ENCODE measurements at regions not wholly inside any gene's neighbourhood (a gene's known extent, or its start where the extent isn't known, plus 50 kb on each side); places are given as distances from the start of the nearest gene placed in this dataset.
A peak's percentile ranks its signal among the peaks of the same experiment; 100 is the strongest.

GRCh38 chr12:90028635-90029051 lies 320.0 kb upstream of the ATP2B1 start:
- no peak for ATAC-seq

GRCh38 chr12:90027889-90028634 lies 319.4 kb upstream of the ATP2B1 start:
- Histone ChIP-seq H3K27me3 (no peaks in the 10 kb centered on the region), H3K4me3 (no peak overlapping the region), H3K36me3 (no peaks in the 10 kb centered on the region), H3K27ac (no peak overlapping the region), H3K9me3 (no peaks in the 10 kb centered on the region), H3K4me1 (no peaks in the 10 kb centered on the region)
- no peak for TF ChIP-seq CTCF (IDR thresholded peaks at IDR 0.05)
- DNase-seq (no peak), ATAC-seq (no peak)
- intact Hi-C loops (cut with DNase I), result no loop called here

More at GRCh38 chr12:90028635-90029051, 320.0 kb upstream of the ATP2B1 start:
- no peak for TF ChIP-seq CTCF (IDR thresholded peaks at IDR 0.05)
- H3K27me3 ChIP-seq, result no peaks in the 10 kb centered on the region
- no peak overlapping the region for H3K27ac ChIP-seq
- H3K36me3 ChIP-seq, result no peaks in the 10 kb centered on the region
- H3K4me3 ChIP-seq, result no peak overlapping the region
- no peak for DNase-seq
- intact Hi-C loops (cut with DNase I), result no loop called here
- H3K9me3 ChIP-seq, result no peaks in the 10 kb centered on the region
- H3K4me1 ChIP-seq, result no peaks in the 10 kb centered on the region

- DNase-seq, result no peak
- Histone ChIP-seq H3K9me3 (no peaks in the 10 kb centered on the region), H3K36me3 (no peaks in the 10 kb centered on the region), H3K4me1 (no peaks in the 10 kb centered on the region), H3K27me3 (no peaks in the 10 kb centered on the region), H3K27ac (no peak overlapping the region), H3K4me3 (no peak overlapping the region)
- TF ChIP-seq CTCF (IDR thresholded peaks at IDR 0.05), result no peak
- no peak for ATAC-seq
- intact Hi-C loops (cut with DNase I), result no loop called here
Observed at GRCh38 chr12:90027041-90027440, 318.4 kb upstream of the ATP2B1 start.

GRCh38 chr12:90026516-90026915 lies 317.9 kb upstream of the ATP2B1 start:
- Histone ChIP-seq H3K4me1 (no peaks in the 10 kb centered on the region), H3K27me3 (no peaks in the 10 kb centered on the region), H3K9me3 (no peaks in the 10 kb centered on the region), H3K36me3 (no peaks in the 10 kb centered on the region), H3K4me3 (no peak overlapping the region), H3K27ac (no peak overlapping the region)
- intact Hi-C loops (cut with DNase I), result no loop called here
- DNase-seq (no peak), ATAC-seq (no peak)
- no peak for TF ChIP-seq CTCF (IDR thresholded peaks at IDR 0.05)

- DNase-seq, result no peak
- Histone ChIP-seq H3K27ac (no peak overlapping the region), H3K36me3 (no peaks in the 10 kb centered on the region), H3K27me3 (no peaks in the 10 kb centered on the region), H3K4me1 (no peaks in the 10 kb centered on the region), H3K4me3 (no peak overlapping the region), H3K9me3 (no peaks in the 10 kb centered on the region)
- peak; percentile 66 for ATAC-seq
- no peak for TF ChIP-seq CTCF (IDR thresholded peaks at IDR 0.05)
- intact Hi-C loops (cut with DNase I), result no loop called here
Observed at GRCh38 chr12:90024262-90024661, 315.6 kb upstream of the ATP2B1 start.

Measured in left lung (tissue), 4 donors.